C4-2B (cell line): ENCODE measurements at regions not wholly inside any gene's neighbourhood (a gene's known extent, or its start where the extent isn't known, plus 50 kb on each side); places are given as distances from the start of the nearest gene placed in this dataset.

Experiments
- H3K27ac ChIP-seq: fragments of 450-650 bp; 2 replicates; pipeline ENCODE4 v1.5.1; 2017
- CTCF ChIP-seq: fragments of 450-650 bp; conservative IDR thresholded peaks from 2 replicates; pipeline ENCODE4 v1.5.1; 2017; ENCODE audit warnings: mild to moderate bottlenecking
- ZFX ChIP-seq: fragments of 450-650 bp; IDR thresholded peaks from 2 replicates; pipeline ENCODE4 v1.6.1; 2017

- H3K27ac ChIP-seq: no peak overlapping the region
- TF ChIP-seq ZFX: no peak
- no peak for TF ChIP-seq CTCF
These were observed 286.5 kb upstream of the SORCS1 start for GRCh38 chr10:107451047-107451446.

- no peak for TF ChIP-seq CTCF
- no peak for TF ChIP-seq ZFX
These were observed 285.6 kb upstream of the SORCS1 start for GRCh38 chr10:107450056-107450455.

GRCh38 chr10:107444443-107444842, 279.9 kb upstream of the SORCS1 start:
- no peak for TF ChIP-seq ZFX
- no peak for TF ChIP-seq CTCF
- no peak overlapping the region for H3K27ac ChIP-seq

More at GRCh38 chr10:107450056-107450455, 285.6 kb upstream of the SORCS1 start:
- no peak overlapping the region for H3K27ac ChIP-seq

GRCh38 chr10:107443813-107444212, 279.3 kb upstream of the SORCS1 start:
- TF ChIP-seq CTCF: no peak
- no peak for TF ChIP-seq ZFX
- no peak overlapping the region for H3K27ac ChIP-seq

- no peak overlapping the region for H3K27ac ChIP-seq
- TF ChIP-seq ZFX: no peak
- TF ChIP-seq CTCF: no peak
These were observed 278.8 kb upstream of the SORCS1 start for GRCh38 chr10:107443326-107443725.

GRCh38 chr10:107442035-107442505, 277.6 kb upstream of the SORCS1 start:
- TF ChIP-seq ZFX: no peak
- no peak for TF ChIP-seq CTCF
- H3K27ac ChIP-seq: no peak overlapping the region

- H3K27ac ChIP-seq: no peak overlapping the region
- no peak for TF ChIP-seq CTCF
- no peak for TF ChIP-seq ZFX
These were observed 276.2 kb upstream of the SORCS1 start for GRCh38 chr10:107440741-107441140.
